ENCODE measurements at regions not wholly inside any gene's neighbourhood (a gene's known extent, or its start where the extent isn't known, plus 50 kb on each side); places are given as distances from the start of the nearest gene placed in this dataset.

- TF ChIP-seq CTCF (IDR thresholded peaks at IDR 0.05) (no peak), POLR2A (IDR thresholded peaks at IDR 0.05) (no peak)
Measured at GRCh38 chr2:134194519-134194918, 59.4 kb upstream of the MGAT5 start.
